HepG2 (cell line): ENCODE measurements at regions not wholly inside any gene's neighbourhood (a gene's known extent, or its start where the extent isn't known, plus 50 kb on each side); places are given as distances from the start of the nearest gene placed in this dataset.

ENCODE experiments used
- FOXM1 ChIP-seq: sonication (generic); formaldehyde crosslinking; IDR thresholded peaks from 2 replicates; pipeline ENCODE4 v1.5.0; 2020; ENCODE audit warnings: missing genetic modification reagents
- HMGXB3 ChIP-seq: sonication (generic); formaldehyde crosslinking; IDR thresholded peaks from 2 replicates; pipeline ENCODE4 v1.4.0; 2020; ENCODE audit warnings: missing genetic modification reagents, borderline replicate concordance
- IKZF4 ChIP-seq: sonication (generic); formaldehyde crosslinking; IDR thresholded peaks from 2 replicates; pipeline ENCODE4 v1.5.1; 2020; ENCODE audit warnings: borderline replicate concordance, mild to moderate bottlenecking, low read depth, missing genetic modification reagents; ENCODE audit errors: not compliant biosample characterization
- MLX ChIP-seq: IDR thresholded peaks from 2 replicates; pipeline ENCODE4 v1.6.1; 2016
- NPAS2 ChIP-seq: sonication (generic); formaldehyde crosslinking; IDR thresholded peaks from 2 replicates; pipeline ENCODE4 v1.8.0; 2022; ENCODE audit warnings: mild to moderate bottlenecking, missing genetic modification reagents, borderline replicate concordance
- ZNF331 ChIP-seq: sonication (generic); formaldehyde crosslinking; IDR thresholded peaks from 2 replicates; pipeline ENCODE4 v1.4.0; 2020; ENCODE audit warnings: missing genetic modification reagents
- ZNF460 ChIP-seq: sonication (generic); formaldehyde crosslinking; IDR thresholded peaks from 2 replicates; pipeline ENCODE4 v1.5.1; 2020; ENCODE audit warnings: missing genetic modification reagents, mild to moderate bottlenecking, borderline replicate concordance
- ZNF800 ChIP-seq: sonication (generic); formaldehyde crosslinking; IDR thresholded peaks from 2 replicates; pipeline ENCODE4 v1.4.0; 2020; ENCODE audit warnings: missing genetic modification reagents
- TF ChIP-seq, protein P1 (sequence below): sonication (generic); formaldehyde crosslinking; IDR thresholded peaks from 2 replicates; pipeline ENCODE4 v1.5.0; 2020; ENCODE audit warnings: mild to moderate bottlenecking, missing genetic modification reagents, moderate library complexity
- TF ChIP-seq, protein P2 (sequence below): sonication (generic); formaldehyde crosslinking; IDR thresholded peaks from 2 replicates; pipeline ENCODE4 v1.4.0; 2020; ENCODE audit warnings: low read depth, missing genetic modification reagents

DNA sequence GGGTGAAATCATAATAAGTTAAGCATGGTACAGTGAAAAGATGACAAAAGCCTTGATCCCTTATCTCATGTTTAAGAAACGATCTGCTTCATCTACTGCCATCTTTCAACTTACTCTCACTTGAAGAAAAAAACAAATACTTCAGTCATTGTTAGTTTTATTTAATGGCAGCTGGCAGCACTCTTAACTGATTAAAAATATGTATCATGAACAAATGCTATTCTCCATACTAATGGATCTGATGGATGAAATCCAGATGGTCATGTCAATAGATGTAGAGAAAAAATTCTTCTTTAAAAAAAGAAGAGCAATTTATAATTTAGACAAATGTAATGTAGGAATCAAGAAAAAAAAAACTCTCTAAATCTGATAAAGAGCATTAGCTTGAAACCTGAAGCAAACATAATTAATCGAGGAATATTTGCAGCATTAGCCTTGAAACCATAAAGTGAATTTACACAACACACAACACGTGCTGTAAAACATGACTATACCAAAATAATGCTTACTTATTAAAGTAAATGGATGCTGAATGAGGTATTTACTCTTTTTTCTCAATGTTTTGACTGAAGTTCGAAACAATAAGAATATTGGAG is 579.0 kb upstream of the ADAMTS5 start:
- TF ChIP-seq, protein P1, sequence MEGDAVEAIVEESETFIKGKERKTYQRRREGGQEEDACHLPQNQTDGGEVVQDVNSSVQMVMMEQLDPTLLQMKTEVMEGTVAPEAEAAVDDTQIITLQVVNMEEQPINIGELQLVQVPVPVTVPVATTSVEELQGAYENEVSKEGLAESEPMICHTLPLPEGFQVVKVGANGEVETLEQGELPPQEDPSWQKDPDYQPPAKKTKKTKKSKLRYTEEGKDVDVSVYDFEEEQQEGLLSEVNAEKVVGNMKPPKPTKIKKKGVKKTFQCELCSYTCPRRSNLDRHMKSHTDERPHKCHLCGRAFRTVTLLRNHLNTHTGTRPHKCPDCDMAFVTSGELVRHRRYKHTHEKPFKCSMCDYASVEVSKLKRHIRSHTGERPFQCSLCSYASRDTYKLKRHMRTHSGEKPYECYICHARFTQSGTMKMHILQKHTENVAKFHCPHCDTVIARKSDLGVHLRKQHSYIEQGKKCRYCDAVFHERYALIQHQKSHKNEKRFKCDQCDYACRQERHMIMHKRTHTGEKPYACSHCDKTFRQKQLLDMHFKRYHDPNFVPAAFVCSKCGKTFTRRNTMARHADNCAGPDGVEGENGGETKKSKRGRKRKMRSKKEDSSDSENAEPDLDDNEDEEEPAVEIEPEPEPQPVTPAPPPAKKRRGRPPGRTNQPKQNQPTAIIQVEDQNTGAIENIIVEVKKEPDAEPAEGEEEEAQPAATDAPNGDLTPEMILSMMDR (CRISPR knock-in tag): no peak
- TF ChIP-seq, protein P2, sequence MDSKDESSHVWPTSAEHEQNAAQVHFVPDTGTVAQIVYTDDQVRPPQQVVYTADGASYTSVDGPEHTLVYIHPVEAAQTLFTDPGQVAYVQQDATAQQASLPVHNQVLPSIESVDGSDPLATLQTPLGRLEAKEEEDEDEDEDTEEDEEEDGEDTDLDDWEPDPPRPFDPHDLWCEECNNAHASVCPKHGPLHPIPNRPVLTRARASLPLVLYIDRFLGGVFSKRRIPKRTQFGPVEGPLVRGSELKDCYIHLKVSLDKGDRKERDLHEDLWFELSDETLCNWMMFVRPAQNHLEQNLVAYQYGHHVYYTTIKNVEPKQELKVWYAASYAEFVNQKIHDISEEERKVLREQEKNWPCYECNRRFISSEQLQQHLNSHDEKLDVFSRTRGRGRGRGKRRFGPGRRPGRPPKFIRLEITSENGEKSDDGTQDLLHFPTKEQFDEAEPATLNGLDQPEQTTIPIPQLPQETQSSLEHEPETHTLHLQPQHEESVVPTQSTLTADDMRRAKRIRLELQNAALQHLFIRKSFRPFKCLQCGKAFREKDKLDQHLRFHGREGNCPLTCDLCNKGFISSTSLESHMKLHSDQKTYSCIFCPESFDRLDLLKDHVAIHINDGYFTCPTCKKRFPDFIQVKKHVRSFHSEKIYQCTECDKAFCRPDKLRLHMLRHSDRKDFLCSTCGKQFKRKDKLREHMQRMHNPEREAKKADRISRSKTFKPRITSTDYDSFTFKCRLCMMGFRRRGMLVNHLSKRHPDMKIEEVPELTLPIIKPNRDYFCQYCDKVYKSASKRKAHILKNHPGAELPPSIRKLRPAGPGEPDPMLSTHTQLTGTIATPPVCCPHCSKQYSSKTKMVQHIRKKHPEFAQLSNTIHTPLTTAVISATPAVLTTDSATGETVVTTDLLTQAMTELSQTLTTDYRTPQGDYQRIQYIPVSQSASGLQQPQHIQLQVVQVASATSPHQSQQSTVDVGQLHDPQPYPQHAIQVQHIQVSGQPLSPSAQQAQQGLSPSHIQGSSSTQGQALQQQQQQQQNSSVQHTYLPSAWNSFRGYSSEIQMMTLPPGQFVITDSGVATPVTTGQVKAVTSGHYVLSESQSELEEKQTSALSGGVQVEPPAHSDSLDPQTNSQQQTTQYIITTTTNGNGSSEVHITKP (CRISPR knock-in tag): no peak
- TF ChIP-seq HMGXB3 (CRISPR knock-in tag): no peak
- no peak for TF ChIP-seq ZNF331
- TF ChIP-seq ZNF800 (CRISPR knock-in tag): no peak
- no peak for TF ChIP-seq MLX
- no peak for TF ChIP-seq NPAS2 (CRISPR knock-in tag)
- no peak for TF ChIP-seq FOXM1
- no peak for TF ChIP-seq ZNF460
- no peak for TF ChIP-seq IKZF4
